WTC11 (cell line): ENCODE measurements at regions not wholly inside any gene's neighbourhood (a gene's known extent, or its start where the extent isn't known, plus 50 kb on each side); places are given as distances from the start of the nearest gene placed in this dataset.

Source experiments
- CREB1 ChIP-seq: sonication (generic); formaldehyde crosslinking; IDR thresholded peaks from 2 replicates; pipeline ENCODE4 v1.8.0; 2023; ENCODE audit warnings: mild to moderate bottlenecking, missing genetic modification reagents
- ELF4 ChIP-seq: sonication (generic); formaldehyde crosslinking; IDR thresholded peaks from 2 replicates; pipeline ENCODE4 v1.8.1; 2022; ENCODE audit warnings: low read depth, mild to moderate bottlenecking, moderate library complexity, missing genetic modification reagents
- JUN ChIP-seq: sonication (generic); formaldehyde crosslinking; IDR thresholded peaks from 2 replicates; pipeline ENCODE4 v1.8.0; 2023; ENCODE audit warnings: mild to moderate bottlenecking, missing genetic modification reagents
- NR3C1 ChIP-seq: sonication (generic); formaldehyde crosslinking; conservative IDR thresholded peaks from 2 replicates; pipeline ENCODE4 v1.8.1; 2023; ENCODE audit warnings: low read depth, mild to moderate bottlenecking, missing genetic modification reagents
- PRRX2 ChIP-seq: fragments of 250-450 bp; sonication (Bioruptor Pico); IDR thresholded peaks from 2 replicates; pipeline ENCODE4 v1.8.0; 2021; ENCODE audit warnings: mild to moderate bottlenecking
- ZNF232 ChIP-seq: sonication (generic); formaldehyde crosslinking; IDR thresholded peaks from 2 replicates; pipeline ENCODE4 v1.8.0; 2022; ENCODE audit warnings: mild to moderate bottlenecking, missing genetic modification reagents
- ZNF423 ChIP-seq: fragments of 250-450 bp; sonication (Bioruptor Pico); IDR thresholded peaks from 2 replicates; pipeline ENCODE4 v2.1.2; 2022; ENCODE audit warnings: mild to moderate bottlenecking, moderate library complexity
- TF ChIP-seq, protein P1 (sequence below): sonication (generic); formaldehyde crosslinking; IDR thresholded peaks from 2 replicates; pipeline ENCODE4 v1.8.0; 2022; ENCODE audit warnings: mild to moderate bottlenecking, missing genetic modification reagents
- TF ChIP-seq, protein P2 (sequence below): fragments of 200-600 bp; IDR thresholded peaks from 2 replicates; pipeline ENCODE4 v1.8.0; 2022; ENCODE audit warnings: antibody characterized with exemption
- TF ChIP-seq, protein P3 (sequence below): sonication (generic); formaldehyde crosslinking; conservative IDR thresholded peaks from 2 replicates; pipeline ENCODE4 v1.8.1; 2022; ENCODE audit warnings: mild to moderate bottlenecking, missing genetic modification reagents
- TF ChIP-seq, protein P4 (sequence below): sonication (generic); formaldehyde crosslinking; IDR thresholded peaks from 2 replicates; pipeline ENCODE4 v1.8.0; 2022; ENCODE audit warnings: mild to moderate bottlenecking, missing genetic modification reagents

DNA sequence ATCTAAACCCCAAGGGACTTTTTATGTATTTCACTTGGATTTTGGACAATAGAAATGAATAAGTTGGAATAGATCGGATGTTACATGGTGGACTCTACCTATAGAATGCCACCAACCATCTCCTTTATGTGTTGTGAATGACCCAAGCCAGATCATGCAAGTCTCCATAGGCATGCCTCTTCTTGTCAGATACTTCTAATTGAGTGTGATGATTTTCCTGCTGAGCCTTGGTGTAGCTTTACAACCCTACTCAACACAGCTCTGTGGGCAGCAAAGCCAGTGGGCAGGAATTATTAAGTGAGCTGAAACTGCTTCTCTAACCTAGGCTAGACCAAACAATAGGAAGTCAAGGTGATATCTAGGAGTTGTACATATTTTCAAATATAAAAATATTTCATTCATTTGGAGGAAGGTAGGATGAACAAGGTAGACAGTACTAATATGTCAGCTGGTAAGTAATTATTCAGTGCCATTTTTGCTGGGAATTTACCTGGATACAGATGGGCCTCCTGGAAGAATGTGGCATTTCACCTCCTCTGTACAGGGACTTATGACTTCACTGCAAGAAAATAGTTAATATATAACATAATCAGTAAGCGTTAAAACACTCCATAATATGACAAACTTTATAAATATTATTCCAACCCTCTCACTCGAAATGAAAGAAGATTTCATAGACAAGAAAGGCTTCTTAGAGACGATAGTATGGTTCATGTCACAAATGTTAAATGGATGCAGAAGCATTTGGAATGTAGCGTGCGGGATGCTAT lies 298.0 kb upstream of the FAT1 start:
- TF ChIP-seq, protein P1, sequence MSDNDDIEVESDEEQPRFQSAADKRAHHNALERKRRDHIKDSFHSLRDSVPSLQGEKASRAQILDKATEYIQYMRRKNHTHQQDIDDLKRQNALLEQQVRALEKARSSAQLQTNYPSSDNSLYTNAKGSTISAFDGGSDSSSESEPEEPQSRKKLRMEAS (CRISPR knock-in tag): no peak
- no peak for TF ChIP-seq PRRX2 (CRISPR knock-in tag)
- TF ChIP-seq NR3C1 (CRISPR knock-in tag): no peak
- TF ChIP-seq, protein P2, sequence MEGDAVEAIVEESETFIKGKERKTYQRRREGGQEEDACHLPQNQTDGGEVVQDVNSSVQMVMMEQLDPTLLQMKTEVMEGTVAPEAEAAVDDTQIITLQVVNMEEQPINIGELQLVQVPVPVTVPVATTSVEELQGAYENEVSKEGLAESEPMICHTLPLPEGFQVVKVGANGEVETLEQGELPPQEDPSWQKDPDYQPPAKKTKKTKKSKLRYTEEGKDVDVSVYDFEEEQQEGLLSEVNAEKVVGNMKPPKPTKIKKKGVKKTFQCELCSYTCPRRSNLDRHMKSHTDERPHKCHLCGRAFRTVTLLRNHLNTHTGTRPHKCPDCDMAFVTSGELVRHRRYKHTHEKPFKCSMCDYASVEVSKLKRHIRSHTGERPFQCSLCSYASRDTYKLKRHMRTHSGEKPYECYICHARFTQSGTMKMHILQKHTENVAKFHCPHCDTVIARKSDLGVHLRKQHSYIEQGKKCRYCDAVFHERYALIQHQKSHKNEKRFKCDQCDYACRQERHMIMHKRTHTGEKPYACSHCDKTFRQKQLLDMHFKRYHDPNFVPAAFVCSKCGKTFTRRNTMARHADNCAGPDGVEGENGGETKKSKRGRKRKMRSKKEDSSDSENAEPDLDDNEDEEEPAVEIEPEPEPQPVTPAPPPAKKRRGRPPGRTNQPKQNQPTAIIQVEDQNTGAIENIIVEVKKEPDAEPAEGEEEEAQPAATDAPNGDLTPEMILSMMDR: no peak
- TF ChIP-seq CREB1 (CRISPR knock-in tag): no peak
- TF ChIP-seq ZNF423: no peak
- TF ChIP-seq, protein P3, sequence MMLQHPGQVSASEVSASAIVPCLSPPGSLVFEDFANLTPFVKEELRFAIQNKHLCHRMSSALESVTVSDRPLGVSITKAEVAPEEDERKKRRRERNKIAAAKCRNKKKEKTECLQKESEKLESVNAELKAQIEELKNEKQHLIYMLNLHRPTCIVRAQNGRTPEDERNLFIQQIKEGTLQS (CRISPR knock-in tag): no peak
- TF ChIP-seq ELF4 (CRISPR knock-in tag): no peak
- no peak for TF ChIP-seq JUN (CRISPR knock-in tag)
- TF ChIP-seq, protein P4, sequence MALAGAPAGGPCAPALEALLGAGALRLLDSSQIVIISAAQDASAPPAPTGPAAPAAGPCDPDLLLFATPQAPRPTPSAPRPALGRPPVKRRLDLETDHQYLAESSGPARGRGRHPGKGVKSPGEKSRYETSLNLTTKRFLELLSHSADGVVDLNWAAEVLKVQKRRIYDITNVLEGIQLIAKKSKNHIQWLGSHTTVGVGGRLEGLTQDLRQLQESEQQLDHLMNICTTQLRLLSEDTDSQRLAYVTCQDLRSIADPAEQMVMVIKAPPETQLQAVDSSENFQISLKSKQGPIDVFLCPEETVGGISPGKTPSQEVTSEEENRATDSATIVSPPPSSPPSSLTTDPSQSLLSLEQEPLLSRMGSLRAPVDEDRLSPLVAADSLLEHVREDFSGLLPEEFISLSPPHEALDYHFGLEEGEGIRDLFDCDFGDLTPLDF (CRISPR knock-in tag): no peak
- TF ChIP-seq ZNF232 (CRISPR knock-in tag): no peak
